Panc1 (cell line): ENCODE measurements at regions not wholly inside any gene's neighbourhood (a gene's known extent, or its start where the extent isn't known, plus 50 kb on each side); places are given as distances from the start of the nearest gene placed in this dataset.

ENCODE experiments used
- ATAC-seq: fragments of 200-7000 bp; cut with Tn5 transposase; 2 replicates; pipeline ENCODE4 v1.9.1; 2020; ENCODE audit warnings: mild to moderate bottlenecking, moderate library complexity
- BruUV-seq: library from RNA; stranded (reverse); fragments of 400-500 nt; replicated peaks from 2 replicates; lab custom pipeline; 2021; lab: Mats Ljungman, UMichigan
- CTCF ChIA-PET: fragments of 300-600 bp; sonication (Branson Sonifier 250); formaldehyde crosslinking; loops from one replicate; lab custom pipeline; 2022; ENCODE audit warnings: antibody characterized with exemption; lab: Charles Lee
- POLR2A ChIA-PET: fragments of 300-600 bp; sonication (Branson Sonifier 250); formaldehyde crosslinking; loops from one replicate; lab custom pipeline; 2022; ENCODE audit warnings: antibody characterized with exemption; lab: Charles Lee
- DNase-seq: peaks from one replicate; pipeline ENCODE4 v3.0.0-alpha.2; 2010; ENCODE audit warnings: low read depth, low spot score
- H3K27ac ChIP-seq: 2 replicates; pipeline ENCODE4 v1.5.1; 2011; ENCODE audit warnings: mild to moderate bottlenecking, low read length, inconsistent platforms
- H3K27me3 ChIP-seq: fragments of 200-500 bp; sonication (Bioruptor generic); 2 replicates; pipeline ENCODE4 v1.6.0; 2014; ENCODE audit warnings: low read length, inconsistent platforms; ENCODE audit not compliant: control insufficient read depth, insufficient read depth
- H3K36me3 ChIP-seq: fragments of 200-500 bp; sonication (Bioruptor generic); 2 replicates; pipeline ENCODE4 v1.5.1; 2014; ENCODE audit warnings: inconsistent platforms, mild to moderate bottlenecking, low read length, moderate library complexity; ENCODE audit not compliant: control insufficient read depth, insufficient read depth
- H3K4me1 ChIP-seq: 2 replicates; pipeline ENCODE4 v1.5.1; 2011; ENCODE audit warnings: inconsistent platforms, mild to moderate bottlenecking, low read length, moderate library complexity; ENCODE audit not compliant: control insufficient read depth, insufficient read depth
- H3K4me3 ChIP-seq, 2 experiments: 2 replicates each; pipeline ENCODE4 v1.5.1; 2011 to 2012; ENCODE audit warnings: low read depth in 2 of 2, low read length in 2 of 2, mild to moderate bottlenecking in 2 of 2, inconsistent platforms in 1 of 2, moderate library complexity in 1 of 2
- H3K9me3 ChIP-seq: fragments of 200-500 bp; sonication (Bioruptor generic); 2 replicates; pipeline ENCODE4 v1.5.1; 2014; ENCODE audit warnings: low read depth, mild to moderate bottlenecking, inconsistent platforms, low read length, moderate library complexity; ENCODE audit not compliant: control insufficient read depth, insufficient read depth
- POLR2AphosphoS5 ChIP-seq: IDR thresholded peaks from 2 replicates; pipeline ENCODE4 v1.6.1; 2012; ENCODE audit warnings: mild to moderate bottlenecking, low read depth, low read length, moderate library complexity
- SIN3A ChIP-seq: IDR thresholded peaks from 2 replicates; pipeline ENCODE4 v1.6.1; 2012; ENCODE audit warnings: low read depth, mild to moderate bottlenecking, low read length, moderate library complexity, borderline replicate concordance; ENCODE audit not compliant: insufficient read depth
- TCF7L2 ChIP-seq: IDR thresholded peaks from 2 replicates; pipeline ENCODE4 v1.6.1; 2011; ENCODE audit warnings: mild to moderate bottlenecking, low read depth, low read length, inconsistent platforms
- in situ Hi-C: cut with HindIII; loops from 2 replicates; pipeline ENCODE4 v1.10.0; 2016; ENCODE audit warnings: low sequenced_read_pairs, low pct_unique_long_range_greater_than_20kb
- intact Hi-C: fragments of 100-400 bp; cut with micrococcal nuclease; formaldehyde crosslinking; loops from one replicate; pipeline ENCODE4 v1.10.0; 2022; ENCODE audit not compliant: unreplicated experiment
- TF ChIP-seq, protein P1 (sequence below), 2 experiments: IDR thresholded peaks; 2 replicates each; pipeline ENCODE4 v1.6.1; 2011 to 2012; ENCODE audit warnings: low read depth in 2 of 2, control low read depth in 1 of 2, low read length in 1 of 2, mild to moderate bottlenecking in 1 of 2, moderate library complexity in 1 of 2; ENCODE audit not compliant: insufficient read depth in 1 of 2
- TF ChIP-seq, protein P2 (sequence below): fragments of 450-650 bp; IDR thresholded peaks from 2 replicates; pipeline ENCODE4 v1.5.1; 2017; ENCODE audit warnings: mild to moderate bottlenecking

- CTCF ChIA-PET: no interaction called here
Measured at GRCh38 chr12:47350062-47350408, 270.3 kb upstream of the AMIGO2 start.

GRCh38 chr12:47349137-47350061, 269.6 kb upstream of the AMIGO2 start:
- Histone ChIP-seq H3K4me3 (no peak overlapping the region), H3K27ac (no peak overlapping the region), H3K27me3 (no peaks in the 10 kb centered on the region), H3K36me3 (no peaks in the 10 kb centered on the region), H3K9me3 (no peaks in the 10 kb centered on the region), H3K4me1 (no peaks in the 10 kb centered on the region)
- intact Hi-C loops (no loop called here), in situ Hi-C loops (no loop called here)
- POLR2A ChIA-PET: no interaction called here
- TF ChIP-seq POLR2AphosphoS5 (no peak), SIN3A (no peak), TCF7L2 (no peak)
- TF ChIP-seq, protein P1, sequence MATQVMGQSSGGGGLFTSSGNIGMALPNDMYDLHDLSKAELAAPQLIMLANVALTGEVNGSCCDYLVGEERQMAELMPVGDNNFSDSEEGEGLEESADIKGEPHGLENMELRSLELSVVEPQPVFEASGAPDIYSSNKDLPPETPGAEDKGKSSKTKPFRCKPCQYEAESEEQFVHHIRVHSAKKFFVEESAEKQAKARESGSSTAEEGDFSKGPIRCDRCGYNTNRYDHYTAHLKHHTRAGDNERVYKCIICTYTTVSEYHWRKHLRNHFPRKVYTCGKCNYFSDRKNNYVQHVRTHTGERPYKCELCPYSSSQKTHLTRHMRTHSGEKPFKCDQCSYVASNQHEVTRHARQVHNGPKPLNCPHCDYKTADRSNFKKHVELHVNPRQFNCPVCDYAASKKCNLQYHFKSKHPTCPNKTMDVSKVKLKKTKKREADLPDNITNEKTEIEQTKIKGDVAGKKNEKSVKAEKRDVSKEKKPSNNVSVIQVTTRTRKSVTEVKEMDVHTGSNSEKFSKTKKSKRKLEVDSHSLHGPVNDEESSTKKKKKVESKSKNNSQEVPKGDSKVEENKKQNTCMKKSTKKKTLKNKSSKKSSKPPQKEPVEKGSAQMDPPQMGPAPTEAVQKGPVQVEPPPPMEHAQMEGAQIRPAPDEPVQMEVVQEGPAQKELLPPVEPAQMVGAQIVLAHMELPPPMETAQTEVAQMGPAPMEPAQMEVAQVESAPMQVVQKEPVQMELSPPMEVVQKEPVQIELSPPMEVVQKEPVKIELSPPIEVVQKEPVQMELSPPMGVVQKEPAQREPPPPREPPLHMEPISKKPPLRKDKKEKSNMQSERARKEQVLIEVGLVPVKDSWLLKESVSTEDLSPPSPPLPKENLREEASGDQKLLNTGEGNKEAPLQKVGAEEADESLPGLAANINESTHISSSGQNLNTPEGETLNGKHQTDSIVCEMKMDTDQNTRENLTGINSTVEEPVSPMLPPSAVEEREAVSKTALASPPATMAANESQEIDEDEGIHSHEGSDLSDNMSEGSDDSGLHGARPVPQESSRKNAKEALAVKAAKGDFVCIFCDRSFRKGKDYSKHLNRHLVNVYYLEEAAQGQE (IDR thresholded peaks at IDR 0.05; ENCODE audit: insufficient read depth in 1 of 2, low read depth in 2 of 2, low read length in 1 of 2): no peak
- TF ChIP-seq, protein P2, sequence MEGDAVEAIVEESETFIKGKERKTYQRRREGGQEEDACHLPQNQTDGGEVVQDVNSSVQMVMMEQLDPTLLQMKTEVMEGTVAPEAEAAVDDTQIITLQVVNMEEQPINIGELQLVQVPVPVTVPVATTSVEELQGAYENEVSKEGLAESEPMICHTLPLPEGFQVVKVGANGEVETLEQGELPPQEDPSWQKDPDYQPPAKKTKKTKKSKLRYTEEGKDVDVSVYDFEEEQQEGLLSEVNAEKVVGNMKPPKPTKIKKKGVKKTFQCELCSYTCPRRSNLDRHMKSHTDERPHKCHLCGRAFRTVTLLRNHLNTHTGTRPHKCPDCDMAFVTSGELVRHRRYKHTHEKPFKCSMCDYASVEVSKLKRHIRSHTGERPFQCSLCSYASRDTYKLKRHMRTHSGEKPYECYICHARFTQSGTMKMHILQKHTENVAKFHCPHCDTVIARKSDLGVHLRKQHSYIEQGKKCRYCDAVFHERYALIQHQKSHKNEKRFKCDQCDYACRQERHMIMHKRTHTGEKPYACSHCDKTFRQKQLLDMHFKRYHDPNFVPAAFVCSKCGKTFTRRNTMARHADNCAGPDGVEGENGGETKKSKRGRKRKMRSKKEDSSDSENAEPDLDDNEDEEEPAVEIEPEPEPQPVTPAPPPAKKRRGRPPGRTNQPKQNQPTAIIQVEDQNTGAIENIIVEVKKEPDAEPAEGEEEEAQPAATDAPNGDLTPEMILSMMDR: no peak
- DNase-seq (no peak), ATAC-seq (no peak)
- CTCF ChIA-PET: no interaction called here
- no TSS peak for BruUV-seq

More at GRCh38 chr12:47350062-47350408, 270.3 kb upstream of the AMIGO2 start:
- Histone ChIP-seq H3K4me3 (no peak overlapping the region), H3K4me1 (no peaks in the 10 kb centered on the region), H3K27ac (no peak overlapping the region), H3K27me3 (no peaks in the 10 kb centered on the region), H3K36me3 (no peaks in the 10 kb centered on the region), H3K9me3 (no peaks in the 10 kb centered on the region)
- POLR2A ChIA-PET: no interaction called here
- no TSS peak for BruUV-seq
- intact Hi-C loops: no loop called here
- TF ChIP-seq, protein P2: no peak
- in situ Hi-C loops: no loop called here
- no peak for DNase-seq
- ATAC-seq: no peak
